Stimulated activated naive B cell treated with anti-CD40 and anti-IgM and Interleukin-4, amounts not matched to agents 10 μg/mL and 1 μg/mL and 100 μg/mL, for 72 hours (primary cell): ENCODE measurements at regions not wholly inside any gene's neighbourhood (a gene's known extent, or its start where the extent isn't known, plus 50 kb on each side); places are given as distances from the start of the nearest gene placed in this dataset.

Experiments used
- ATAC-seq, 2 donors: fragments of 150-1000 bp; cut with Tn5 transposase; replicated peaks; 2 replicates each; pipeline ENCODE4 v1.10.0; 2021; ENCODE audit warnings: moderate library complexity in 1 of 2
- DNase-seq: peaks from one replicate; pipeline ENCODE4 v3.0.0; 2021
- H3K27ac Mint-ChIP-seq: one replicate; pipeline ENCODE4 v1.8.0; 2022; ENCODE audit warnings: mild to moderate bottlenecking, mixed read lengths
- H3K27me3 Mint-ChIP-seq, 2 donors: one replicate each; pipeline ENCODE4 v1.8.0; 2022; ENCODE audit warnings: mixed read lengths in 2 of 2
- H3K36me3 Mint-ChIP-seq, 2 donors: one replicate each; pipeline ENCODE4 v1.8.0; 2022; ENCODE audit warnings: mixed read lengths in 2 of 2, mild to moderate bottlenecking in 1 of 2
- H3K4me1 Mint-ChIP-seq, 2 donors: one replicate each; pipeline ENCODE4 v1.8.0; 2022; ENCODE audit warnings: mixed read lengths in 2 of 2, mild to moderate bottlenecking in 1 of 2
- H3K4me3 Mint-ChIP-seq, 2 donors: one replicate each; pipeline ENCODE4 v1.8.0; 2022; ENCODE audit warnings: mild to moderate bottlenecking in 2 of 2, mixed read lengths in 2 of 2, moderate library complexity in 1 of 2
- H3K9me3 Mint-ChIP-seq, 2 donors: one replicate each; pipeline ENCODE4 v1.8.0; 2022; ENCODE audit warnings: mixed read lengths in 2 of 2, mild to moderate bottlenecking in 1 of 2

- H3K27ac Mint-ChIP-seq: no peak overlapping the region
These were observed 290.2 kb downstream of the GALR1 start for GRCh38 chr18:77539860-77540259.

GRCh38 chr18:77544792-77545191, 295.1 kb downstream of the GALR1 start:
- Mint-ChIP-seq H3K36me3 (no peaks in the 10 kb centered on the region), H3K4me1 (no peaks in the 10 kb centered on the region), H3K27me3 (no peaks in the 10 kb centered on the region), H3K9me3 (peaks cover 0 to 3% of the 10 kb centered on the region in 2 donors), H3K27ac (no peak overlapping the region), H3K4me3 (no peak overlapping the region)
- no peak for DNase-seq
- no peak for ATAC-seq

More at GRCh38 chr18:77539860-77540259, 290.2 kb downstream of the GALR1 start:
- DNase-seq: no peak
- Mint-ChIP-seq H3K27me3 (no peaks in the 10 kb centered on the region), H3K9me3 (peaks cover 0 to 7% of the 10 kb centered on the region in 2 donors), H3K4me1 (no peaks in the 10 kb centered on the region), H3K36me3 (no peaks in the 10 kb centered on the region), H3K4me3 (no peak overlapping the region)
- no peak for ATAC-seq

GRCh38 chr18:77547757-77548156, 298.1 kb downstream of the GALR1 start:
- Mint-ChIP-seq H3K27me3 (no peaks in the 10 kb centered on the region), H3K27ac (no peak overlapping the region), H3K9me3 (peaks cover 0 to 3% of the 10 kb centered on the region in 2 donors), H3K4me3 (no peak overlapping the region), H3K4me1 (no peaks in the 10 kb centered on the region), H3K36me3 (no peaks in the 10 kb centered on the region)
- DNase-seq (no peak), ATAC-seq (no peak)

- Mint-ChIP-seq H3K4me3 (no peak overlapping the region), H3K27ac (no peak overlapping the region), H3K27me3 (no peaks in the 10 kb centered on the region), H3K9me3 (peaks cover 0 to 1% of the 10 kb centered on the region in 2 donors), H3K4me1 (no peaks in the 10 kb centered on the region), H3K36me3 (no peaks in the 10 kb centered on the region)
- DNase-seq: no peak
- ATAC-seq: no peak
These were observed 299.3 kb downstream of the GALR1 start for GRCh38 chr18:77548790-77549420.

- H3K9me3 Mint-ChIP-seq: peaks cover 0 to 1% of the 10 kb centered on the region in 2 donors
- H3K27me3 Mint-ChIP-seq: peaks cover 0 to 8% of the 10 kb centered on the region in 2 donors
- H3K4me1 Mint-ChIP-seq: no peaks in the 10 kb centered on the region
- no peaks in the 10 kb centered on the region for H3K36me3 Mint-ChIP-seq
- no peak overlapping the region for H3K4me3 Mint-ChIP-seq
- no peak for DNase-seq
- no peak for ATAC-seq
- H3K27ac Mint-ChIP-seq: no peak overlapping the region
These were observed 301.0 kb downstream of the GALR1 start for GRCh38 chr18:77550625-77551024.

GRCh38 chr18:77551055-77551454, 301.4 kb downstream of the GALR1 start:
- H3K27ac Mint-ChIP-seq: no peak overlapping the region
- peaks cover 0 to 8% of the 10 kb centered on the region in 2 donors for H3K27me3 Mint-ChIP-seq
- H3K4me1 Mint-ChIP-seq: no peaks in the 10 kb centered on the region
- H3K4me3 Mint-ChIP-seq: no peak overlapping the region
- DNase-seq (no peak), ATAC-seq (no peak)
- no peaks in the 10 kb centered on the region for H3K9me3 Mint-ChIP-seq
- H3K36me3 Mint-ChIP-seq: no peaks in the 10 kb centered on the region

- peaks cover 0 to 14% of the 10 kb centered on the region in 2 donors for H3K27me3 Mint-ChIP-seq
- H3K4me1 Mint-ChIP-seq: no peaks in the 10 kb centered on the region
- H3K9me3 Mint-ChIP-seq: no peaks in the 10 kb centered on the region
- no peaks in the 10 kb centered on the region for H3K36me3 Mint-ChIP-seq
- DNase-seq (no peak), ATAC-seq (no peak)
- H3K4me3 Mint-ChIP-seq: no peak overlapping the region
- H3K27ac Mint-ChIP-seq: no peak overlapping the region
These were observed 303.3 kb downstream of the GALR1 start for GRCh38 chr18:77552945-77553344.

GRCh38 chr18:77554061-77554460, 304.4 kb downstream of the GALR1 start:
- Mint-ChIP-seq H3K36me3 (no peaks in the 10 kb centered on the region), H3K4me3 (no peak overlapping the region)

GRCh38 chr18:77557046-77557587, 307.5 kb downstream of the GALR1 start:
- Mint-ChIP-seq H3K27me3 (peaks cover 0 to 14% of the 10 kb centered on the region in 2 donors), H3K4me3 (no peak overlapping the region), H3K9me3 (no peaks in the 10 kb centered on the region), H3K36me3 (no peaks in the 10 kb centered on the region), H3K4me1 (no peaks in the 10 kb centered on the region), H3K27ac (no peak overlapping the region)
- DNase-seq (no peak), ATAC-seq (no peak)

More at GRCh38 chr18:77554061-77554460, 304.4 kb downstream of the GALR1 start:
- no peak overlapping the region for H3K27ac Mint-ChIP-seq
- no peaks in the 10 kb centered on the region for H3K4me1 Mint-ChIP-seq
- DNase-seq (no peak), ATAC-seq (no peak)
- no peaks in the 10 kb centered on the region for H3K9me3 Mint-ChIP-seq
- H3K27me3 Mint-ChIP-seq: peaks cover 0 to 14% of the 10 kb centered on the region in 2 donors

GRCh38 chr18:77559274-77559910, 309.7 kb downstream of the GALR1 start:
- no peak for ATAC-seq
- H3K27me3 Mint-ChIP-seq: peaks cover 0 to 11% of the 10 kb centered on the region in 2 donors
- no peaks in the 10 kb centered on the region for H3K36me3 Mint-ChIP-seq
- no peaks in the 10 kb centered on the region for H3K4me1 Mint-ChIP-seq
- H3K9me3 Mint-ChIP-seq: no peaks in the 10 kb centered on the region
- no peak overlapping the region for H3K4me3 Mint-ChIP-seq
- no peak overlapping the region for H3K27ac Mint-ChIP-seq
- no peak for DNase-seq

GRCh38 chr18:77560341-77560992, 310.8 kb downstream of the GALR1 start:
- Mint-ChIP-seq H3K4me3 (no peak overlapping the region), H3K4me1 (no peaks in the 10 kb centered on the region), H3K27ac (no peak overlapping the region), H3K27me3 (peaks cover 0 to 6% of the 10 kb centered on the region in 2 donors), H3K36me3 (no peaks in the 10 kb centered on the region), H3K9me3 (no peaks in the 10 kb centered on the region)
- ATAC-seq (peak; percentile 56 to 64), DNase-seq (no peak)

- no peak for ATAC-seq
- H3K27ac Mint-ChIP-seq: no peak overlapping the region
- no peak overlapping the region for H3K4me3 Mint-ChIP-seq
- H3K4me1 Mint-ChIP-seq: no peaks in the 10 kb centered on the region
- no peak for DNase-seq
- no peaks in the 10 kb centered on the region for H3K27me3 Mint-ChIP-seq
- H3K36me3 Mint-ChIP-seq: peaks cover 0 to 1% of the 10 kb centered on the region in 2 donors
- H3K9me3 Mint-ChIP-seq: peaks cover 7 to 9% of the 10 kb centered on the region in 2 donors
These were observed 317.0 kb downstream of the GALR1 start for GRCh38 chr18:77566604-77567003.

- Mint-ChIP-seq H3K4me1 (no peaks in the 10 kb centered on the region), H3K27me3 (no peaks in the 10 kb centered on the region), H3K4me3 (no peak overlapping the region), H3K27ac (no peak overlapping the region), H3K36me3 (peaks cover 0 to 1% of the 10 kb centered on the region in 2 donors), H3K9me3 (peaks cover 7 to 9% of the 10 kb centered on the region in 2 donors)
- DNase-seq: no peak
- ATAC-seq: no peak
These were observed 317.6 kb downstream of the GALR1 start for GRCh38 chr18:77567205-77567604.

GRCh38 chr18:77571743-77572142, 322.1 kb downstream of the GALR1 start:
- no peak for ATAC-seq
- Mint-ChIP-seq H3K4me1 (no peaks in the 10 kb centered on the region), H3K36me3 (peaks cover 0 to 1% of the 10 kb centered on the region in 2 donors), H3K4me3 (no peak overlapping the region), H3K9me3 (peaks cover 7 to 9% of the 10 kb centered on the region in 2 donors), H3K27ac (no peak overlapping the region), H3K27me3 (peaks cover 0 to 16% of the 10 kb centered on the region in 2 donors)
- DNase-seq: no peak
